SK-N-SH treated with all-trans-retinoic acid at 6 μM for 48 hours (cell line): ENCODE measurements at regions not wholly inside any gene's neighbourhood (a gene's known extent, or its start where the extent isn't known, plus 50 kb on each side); places are given as distances from the start of the nearest gene placed in this dataset.

Source experiments
- ATAC-seq: fragments of 200-7000 bp; cut with Tn5 transposase; 3 replicates; pipeline ENCODE4 v1.9.1; 2020; ENCODE audit warnings: mild to moderate bottlenecking, moderate library complexity
- ARNTL ChIP-seq: fragments of 450-650 bp; formaldehyde crosslinking; IDR thresholded peaks from 2 replicates; pipeline ENCODE4 v1.5.0; 2020; ENCODE audit warnings: low read depth, mild to moderate bottlenecking, moderate library complexity, borderline replicate concordance
- BACH2 ChIP-seq: fragments of 250-450 bp; sonication (Bioruptor Pico); IDR thresholded peaks from 2 replicates; pipeline ENCODE4 v1.9.0; 2021; ENCODE audit warnings: mild to moderate bottlenecking, borderline replicate concordance
- CSDC2 ChIP-seq: fragments of 250-450 bp; sonication (Bioruptor Pico); IDR thresholded peaks from 2 replicates; pipeline ENCODE4 v1.5.0; 2020; ENCODE audit warnings: mild to moderate bottlenecking, moderate library complexity
- ESRRG ChIP-seq: fragments of 250-450 bp; sonication (Bioruptor Pico); IDR thresholded peaks from 2 replicates; pipeline ENCODE4 v1.6.1; 2021; ENCODE audit warnings: mild to moderate bottlenecking
- GLIS3 ChIP-seq: fragments of 250-450 bp; sonication (Bioruptor Pico); IDR thresholded peaks from 2 replicates; pipeline ENCODE4 v1.5.0; 2020; ENCODE audit warnings: mild to moderate bottlenecking, moderate library complexity
- ISL1 ChIP-seq: fragments of 250-450 bp; sonication (Bioruptor Pico); IDR thresholded peaks from 2 replicates; pipeline ENCODE4 v2.1.2; 2022; ENCODE audit warnings: mild to moderate bottlenecking, moderate library complexity
- OSR1 ChIP-seq: fragments of 250-450 bp; sonication (Bioruptor Pico); IDR thresholded peaks from 2 replicates; pipeline ENCODE4 v1.8.0; 2022; ENCODE audit warnings: moderate library complexity, mild to moderate bottlenecking, inconsistent platforms
- PPARA ChIP-seq: fragments of 250-450 bp; sonication (Bioruptor Pico); IDR thresholded peaks from 2 replicates; pipeline ENCODE4 v1.5.0; 2020; ENCODE audit warnings: mild to moderate bottlenecking, borderline replicate concordance
- RARB ChIP-seq: fragments of 250-450 bp; sonication (Bioruptor Pico); IDR thresholded peaks from 2 replicates; pipeline ENCODE4 v1.8.0; 2021; ENCODE audit warnings: mild to moderate bottlenecking, moderate library complexity
- SNAI2 ChIP-seq: fragments of 250-450 bp; sonication (Bioruptor Pico); IDR thresholded peaks from 2 replicates; pipeline ENCODE4 v1.5.0; 2020; ENCODE audit warnings: mild to moderate bottlenecking, moderate library complexity
- TCF4 ChIP-seq: fragments of 250-450 bp; sonication (Bioruptor Pico); IDR thresholded peaks from 2 replicates; pipeline ENCODE4 v1.8.0; 2021; ENCODE audit warnings: mild to moderate bottlenecking, moderate library complexity, borderline replicate concordance
- TOX ChIP-seq: fragments of 250-450 bp; sonication (Bioruptor Pico); IDR thresholded peaks from 2 replicates; pipeline ENCODE4 v1.8.0; 2021; ENCODE audit warnings: mild to moderate bottlenecking, moderate library complexity, borderline replicate concordance
- ZFP3 ChIP-seq: fragments of 250-450 bp; sonication (Bioruptor Pico); IDR thresholded peaks from 2 replicates; pipeline ENCODE4 v1.5.0; 2020; ENCODE audit warnings: mild to moderate bottlenecking, moderate library complexity
- ZFP30 ChIP-seq: fragments of 450-650 bp; formaldehyde crosslinking; IDR thresholded peaks from 2 replicates; pipeline ENCODE4 v1.5.0; 2022; ENCODE audit warnings: mild to moderate bottlenecking, moderate library complexity
- ZNF70 ChIP-seq: fragments of 450-650 bp; formaldehyde crosslinking; IDR thresholded peaks from 2 replicates; pipeline ENCODE4 v1.5.0; 2020; ENCODE audit warnings: mild to moderate bottlenecking, moderate library complexity
- ZNF8 ChIP-seq: fragments of 450-650 bp; formaldehyde crosslinking; IDR thresholded peaks from 2 replicates; pipeline ENCODE4 v1.5.0; 2020; ENCODE audit warnings: mild to moderate bottlenecking, moderate library complexity
- TF ChIP-seq, protein P1 (sequence below): fragments of 250-450 bp; sonication (Bioruptor Pico); IDR thresholded peaks from 2 replicates; pipeline ENCODE4 v1.5.1; 2021; ENCODE audit warnings: mild to moderate bottlenecking, moderate library complexity
- TF ChIP-seq, protein P2 (sequence below): fragments of 250-450 bp; sonication (Bioruptor Pico); IDR thresholded peaks from 2 replicates; pipeline ENCODE4 v1.5.1; 2020; ENCODE audit warnings: low read depth, mild to moderate bottlenecking, moderate library complexity
- TF ChIP-seq, protein P3 (sequence below): fragments of 250-450 bp; sonication (Bioruptor Pico); IDR thresholded peaks from 2 replicates; pipeline ENCODE4 v1.5.0; 2020; ENCODE audit warnings: mild to moderate bottlenecking, moderate library complexity
- TF ChIP-seq, protein P4 (sequence below): fragments of 250-450 bp; sonication (Bioruptor Pico); IDR thresholded peaks from 2 replicates; pipeline ENCODE4 v1.8.0; 2021; ENCODE audit warnings: low read depth, mild to moderate bottlenecking, moderate library complexity, borderline replicate concordance
- TF ChIP-seq, protein P5 (sequence below): fragments of 250-450 bp; sonication (Bioruptor Pico); IDR thresholded peaks from 2 replicates; pipeline ENCODE4 v1.8.0; 2020; ENCODE audit warnings: mild to moderate bottlenecking, moderate library complexity, borderline replicate concordance

DNA sequence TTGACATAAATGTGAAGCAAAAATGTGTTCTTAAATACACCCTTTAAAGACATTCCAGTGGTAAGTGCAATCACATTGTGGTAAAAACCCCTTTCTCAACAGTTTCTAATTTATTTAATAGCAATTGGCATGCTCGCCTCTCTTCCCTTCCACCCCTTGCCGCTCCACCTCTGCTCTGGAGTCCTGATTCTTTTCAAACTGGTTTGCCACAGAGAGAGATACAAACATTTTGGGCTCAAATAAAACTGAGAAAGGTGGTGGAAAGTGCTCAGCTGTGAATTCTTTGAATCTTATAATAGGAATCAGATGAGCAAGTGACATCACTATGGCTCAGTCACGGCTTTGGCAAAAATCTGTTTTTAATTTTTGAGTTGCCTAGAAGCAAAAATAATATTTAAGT is 993.9 kb downstream of the GALC start:
- ATAC-seq, result no peak
- TF ChIP-seq ZNF70 (CRISPR knock-in tag) (no peak), RARB (CRISPR knock-in tag) (no peak), TCF4 (CRISPR knock-in tag) (no peak), PPARA (CRISPR knock-in tag) (no peak), ESRRG (CRISPR knock-in tag) (no peak), ZFP30 (CRISPR knock-in tag) (no peak), ZNF8 (no peak), SNAI2 (CRISPR knock-in tag) (no peak), GLIS3 (CRISPR knock-in tag) (no peak), ARNTL (CRISPR knock-in tag) (no peak), ISL1 (CRISPR knock-in tag) (no peak), ZFP3 (CRISPR knock-in tag) (no peak), CSDC2 (no peak)
- TF ChIP-seq, protein P1, sequence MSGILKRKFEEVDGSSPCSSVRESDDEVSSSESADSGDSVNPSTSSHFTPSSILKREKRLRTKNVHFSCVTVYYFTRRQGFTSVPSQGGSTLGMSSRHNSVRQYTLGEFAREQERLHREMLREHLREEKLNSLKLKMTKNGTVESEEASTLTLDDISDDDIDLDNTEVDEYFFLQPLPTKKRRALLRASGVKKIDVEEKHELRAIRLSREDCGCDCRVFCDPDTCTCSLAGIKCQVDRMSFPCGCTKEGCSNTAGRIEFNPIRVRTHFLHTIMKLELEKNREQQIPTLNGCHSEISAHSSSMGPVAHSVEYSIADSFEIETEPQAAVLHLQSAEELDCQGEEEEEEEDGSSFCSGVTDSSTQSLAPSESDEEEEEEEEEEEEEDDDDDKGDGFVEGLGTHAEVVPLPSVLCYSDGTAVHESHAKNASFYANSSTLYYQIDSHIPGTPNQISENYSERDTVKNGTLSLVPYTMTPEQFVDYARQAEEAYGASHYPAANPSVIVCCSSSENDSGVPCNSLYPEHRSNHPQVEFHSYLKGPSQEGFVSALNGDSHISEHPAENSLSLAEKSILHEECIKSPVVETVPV (CRISPR knock-in tag), result no peak
- TF ChIP-seq, protein P2, sequence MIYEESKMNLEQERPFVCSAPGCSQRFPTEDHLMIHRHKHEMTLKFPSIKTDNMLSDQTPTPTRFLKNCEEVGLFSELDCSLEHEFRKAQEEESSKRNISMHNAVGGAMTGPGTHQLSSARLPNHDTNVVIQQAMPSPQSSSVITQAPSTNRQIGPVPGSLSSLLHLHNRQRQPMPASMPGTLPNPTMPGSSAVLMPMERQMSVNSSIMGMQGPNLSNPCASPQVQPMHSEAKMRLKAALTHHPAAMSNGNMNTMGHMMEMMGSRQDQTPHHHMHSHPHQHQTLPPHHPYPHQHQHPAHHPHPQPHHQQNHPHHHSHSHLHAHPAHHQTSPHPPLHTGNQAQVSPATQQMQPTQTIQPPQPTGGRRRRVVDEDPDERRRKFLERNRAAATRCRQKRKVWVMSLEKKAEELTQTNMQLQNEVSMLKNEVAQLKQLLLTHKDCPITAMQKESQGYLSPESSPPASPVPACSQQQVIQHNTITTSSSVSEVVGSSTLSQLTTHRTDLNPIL, result no peak
- TF ChIP-seq, protein P3, sequence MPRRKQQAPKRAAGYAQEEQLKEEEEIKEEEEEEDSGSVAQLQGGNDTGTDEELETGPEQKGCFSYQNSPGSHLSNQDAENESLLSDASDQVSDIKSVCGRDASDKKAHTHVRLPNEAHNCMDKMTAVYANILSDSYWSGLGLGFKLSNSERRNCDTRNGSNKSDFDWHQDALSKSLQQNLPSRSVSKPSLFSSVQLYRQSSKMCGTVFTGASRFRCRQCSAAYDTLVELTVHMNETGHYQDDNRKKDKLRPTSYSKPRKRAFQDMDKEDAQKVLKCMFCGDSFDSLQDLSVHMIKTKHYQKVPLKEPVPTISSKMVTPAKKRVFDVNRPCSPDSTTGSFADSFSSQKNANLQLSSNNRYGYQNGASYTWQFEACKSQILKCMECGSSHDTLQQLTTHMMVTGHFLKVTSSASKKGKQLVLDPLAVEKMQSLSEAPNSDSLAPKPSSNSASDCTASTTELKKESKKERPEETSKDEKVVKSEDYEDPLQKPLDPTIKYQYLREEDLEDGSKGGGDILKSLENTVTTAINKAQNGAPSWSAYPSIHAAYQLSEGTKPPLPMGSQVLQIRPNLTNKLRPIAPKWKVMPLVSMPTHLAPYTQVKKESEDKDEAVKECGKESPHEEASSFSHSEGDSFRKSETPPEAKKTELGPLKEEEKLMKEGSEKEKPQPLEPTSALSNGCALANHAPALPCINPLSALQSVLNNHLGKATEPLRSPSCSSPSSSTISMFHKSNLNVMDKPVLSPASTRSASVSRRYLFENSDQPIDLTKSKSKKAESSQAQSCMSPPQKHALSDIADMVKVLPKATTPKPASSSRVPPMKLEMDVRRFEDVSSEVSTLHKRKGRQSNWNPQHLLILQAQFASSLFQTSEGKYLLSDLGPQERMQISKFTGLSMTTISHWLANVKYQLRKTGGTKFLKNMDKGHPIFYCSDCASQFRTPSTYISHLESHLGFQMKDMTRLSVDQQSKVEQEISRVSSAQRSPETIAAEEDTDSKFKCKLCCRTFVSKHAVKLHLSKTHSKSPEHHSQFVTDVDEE, result no peak
- TF ChIP-seq, protein P4, sequence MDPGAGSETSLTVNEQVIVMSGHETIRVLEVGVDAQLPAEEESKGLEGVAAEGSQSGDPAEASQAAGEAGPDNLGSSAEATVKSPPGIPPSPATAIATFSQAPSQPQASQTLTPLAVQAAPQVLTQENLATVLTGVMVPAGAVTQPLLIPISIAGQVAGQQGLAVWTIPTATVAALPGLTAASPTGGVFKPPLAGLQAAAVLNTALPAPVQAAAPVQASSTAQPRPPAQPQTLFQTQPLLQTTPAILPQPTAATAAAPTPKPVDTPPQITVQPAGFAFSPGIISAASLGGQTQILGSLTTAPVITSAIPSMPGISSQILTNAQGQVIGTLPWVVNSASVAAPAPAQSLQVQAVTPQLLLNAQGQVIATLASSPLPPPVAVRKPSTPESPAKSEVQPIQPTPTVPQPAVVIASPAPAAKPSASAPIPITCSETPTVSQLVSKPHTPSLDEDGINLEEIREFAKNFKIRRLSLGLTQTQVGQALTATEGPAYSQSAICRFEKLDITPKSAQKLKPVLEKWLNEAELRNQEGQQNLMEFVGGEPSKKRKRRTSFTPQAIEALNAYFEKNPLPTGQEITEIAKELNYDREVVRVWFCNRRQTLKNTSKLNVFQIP, result no peak
- TF ChIP-seq, protein P5, sequence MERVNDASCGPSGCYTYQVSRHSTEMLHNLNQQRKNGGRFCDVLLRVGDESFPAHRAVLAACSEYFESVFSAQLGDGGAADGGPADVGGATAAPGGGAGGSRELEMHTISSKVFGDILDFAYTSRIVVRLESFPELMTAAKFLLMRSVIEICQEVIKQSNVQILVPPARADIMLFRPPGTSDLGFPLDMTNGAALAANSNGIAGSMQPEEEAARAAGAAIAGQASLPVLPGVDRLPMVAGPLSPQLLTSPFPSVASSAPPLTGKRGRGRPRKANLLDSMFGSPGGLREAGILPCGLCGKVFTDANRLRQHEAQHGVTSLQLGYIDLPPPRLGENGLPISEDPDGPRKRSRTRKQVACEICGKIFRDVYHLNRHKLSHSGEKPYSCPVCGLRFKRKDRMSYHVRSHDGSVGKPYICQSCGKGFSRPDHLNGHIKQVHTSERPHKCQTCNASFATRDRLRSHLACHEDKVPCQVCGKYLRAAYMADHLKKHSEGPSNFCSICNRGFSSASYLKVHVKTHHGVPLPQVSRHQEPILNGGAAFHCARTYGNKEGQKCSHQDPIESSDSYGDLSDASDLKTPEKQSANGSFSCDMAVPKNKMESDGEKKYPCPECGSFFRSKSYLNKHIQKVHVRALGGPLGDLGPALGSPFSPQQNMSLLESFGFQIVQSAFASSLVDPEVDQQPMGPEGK (CRISPR knock-in tag), result no peak

DNA sequence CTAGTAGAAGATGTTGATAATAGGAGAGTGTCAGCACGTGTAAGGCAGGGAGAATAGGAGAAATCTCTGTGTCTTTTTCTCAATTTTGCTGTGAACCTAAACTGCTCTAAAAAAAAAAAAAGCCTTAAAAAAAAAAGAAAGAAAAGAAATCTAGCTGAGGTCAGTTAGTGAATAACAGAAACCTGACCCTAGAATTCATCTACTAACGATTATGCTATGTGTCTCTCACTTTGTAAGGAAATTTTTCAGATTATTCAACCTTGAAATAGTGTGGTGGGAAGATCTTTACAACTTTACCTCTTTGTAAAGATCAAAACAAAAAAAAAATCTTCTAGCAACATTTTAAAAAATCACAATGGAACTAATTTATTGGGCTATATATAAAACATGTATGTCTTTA is 995.7 kb downstream of the GALC start:
- TF ChIP-seq, protein P3, result no peak
- TF ChIP-seq, protein P5 (CRISPR knock-in tag), result no peak
- TF ChIP-seq TCF4 (CRISPR knock-in tag), result no peak
- no peak for TF ChIP-seq BACH2
- TF ChIP-seq TOX (CRISPR knock-in tag), result no peak
- TF ChIP-seq ESRRG (CRISPR knock-in tag), result no peak
- TF ChIP-seq OSR1 (CRISPR knock-in tag), result no peak
- no peak for TF ChIP-seq ISL1 (CRISPR knock-in tag)
- TF ChIP-seq ZNF8, result no peak
- TF ChIP-seq ZFP3 (CRISPR knock-in tag), result no peak
- no peak for ATAC-seq
